GM12873 (cell line): ENCODE measurements at regions not wholly inside any gene's neighbourhood (a gene's known extent, or its start where the extent isn't known, plus 50 kb on each side); places are given as distances from the start of the nearest gene placed in this dataset.

ENCODE experiments used
- TF ChIP-seq, protein P1 (sequence below): IDR thresholded peaks from 2 replicates; pipeline ENCODE4 v1.5.1; 2012; ENCODE audit warnings: low read depth, mild to moderate bottlenecking, moderate library complexity, low read length, control low read depth; ENCODE audit not compliant: insufficient read depth; ENCODE audit errors: missing control alignments

DNA sequence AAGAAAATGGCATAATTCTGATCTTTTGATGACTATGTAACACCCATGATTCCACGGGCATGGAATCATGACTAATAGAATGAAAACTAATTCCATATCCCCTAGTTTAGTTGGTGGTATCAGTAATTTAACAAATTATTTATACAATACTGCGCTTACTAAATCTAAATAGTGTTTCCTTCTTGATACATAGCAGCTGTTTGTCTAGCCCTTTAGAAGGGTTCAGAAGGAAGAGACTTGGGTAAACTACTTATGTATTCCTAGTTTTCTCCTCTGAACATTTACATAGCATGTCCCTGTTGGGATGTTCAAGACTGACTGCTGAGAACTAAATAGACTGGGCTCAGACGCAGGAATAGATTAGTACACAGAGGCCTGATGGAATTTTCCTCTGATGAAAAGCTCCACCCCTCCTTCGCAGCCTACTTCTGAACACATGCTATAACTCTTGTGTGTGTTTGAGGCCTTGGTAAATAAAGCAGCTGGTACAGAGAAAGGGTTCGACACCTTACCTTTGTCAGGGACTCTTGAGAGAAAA is 330.6 kb upstream of the LMCD1 start:
- TF ChIP-seq, protein P1, sequence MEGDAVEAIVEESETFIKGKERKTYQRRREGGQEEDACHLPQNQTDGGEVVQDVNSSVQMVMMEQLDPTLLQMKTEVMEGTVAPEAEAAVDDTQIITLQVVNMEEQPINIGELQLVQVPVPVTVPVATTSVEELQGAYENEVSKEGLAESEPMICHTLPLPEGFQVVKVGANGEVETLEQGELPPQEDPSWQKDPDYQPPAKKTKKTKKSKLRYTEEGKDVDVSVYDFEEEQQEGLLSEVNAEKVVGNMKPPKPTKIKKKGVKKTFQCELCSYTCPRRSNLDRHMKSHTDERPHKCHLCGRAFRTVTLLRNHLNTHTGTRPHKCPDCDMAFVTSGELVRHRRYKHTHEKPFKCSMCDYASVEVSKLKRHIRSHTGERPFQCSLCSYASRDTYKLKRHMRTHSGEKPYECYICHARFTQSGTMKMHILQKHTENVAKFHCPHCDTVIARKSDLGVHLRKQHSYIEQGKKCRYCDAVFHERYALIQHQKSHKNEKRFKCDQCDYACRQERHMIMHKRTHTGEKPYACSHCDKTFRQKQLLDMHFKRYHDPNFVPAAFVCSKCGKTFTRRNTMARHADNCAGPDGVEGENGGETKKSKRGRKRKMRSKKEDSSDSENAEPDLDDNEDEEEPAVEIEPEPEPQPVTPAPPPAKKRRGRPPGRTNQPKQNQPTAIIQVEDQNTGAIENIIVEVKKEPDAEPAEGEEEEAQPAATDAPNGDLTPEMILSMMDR = no peak

DNA sequence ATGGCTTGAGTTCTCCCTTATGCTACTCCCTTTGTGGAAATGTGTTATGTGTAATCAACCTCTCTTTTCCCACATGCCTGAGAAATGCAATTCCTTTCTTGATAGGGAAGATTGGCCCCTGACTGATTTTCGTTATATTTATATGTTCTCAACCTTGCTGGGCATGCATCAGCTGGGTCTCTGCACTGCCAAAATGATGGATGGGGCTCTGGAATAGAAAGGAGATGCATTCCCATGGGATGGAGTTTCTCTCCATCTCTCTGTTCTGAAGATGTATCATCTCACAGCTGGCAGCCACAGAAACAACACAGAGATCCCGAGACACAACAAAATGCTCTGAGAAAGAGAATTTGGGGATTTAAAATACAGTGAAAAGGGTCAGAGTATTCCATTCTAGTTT is 327.7 kb upstream of the LMCD1 start:
- TF ChIP-seq, protein P1 = no peak

DNA sequence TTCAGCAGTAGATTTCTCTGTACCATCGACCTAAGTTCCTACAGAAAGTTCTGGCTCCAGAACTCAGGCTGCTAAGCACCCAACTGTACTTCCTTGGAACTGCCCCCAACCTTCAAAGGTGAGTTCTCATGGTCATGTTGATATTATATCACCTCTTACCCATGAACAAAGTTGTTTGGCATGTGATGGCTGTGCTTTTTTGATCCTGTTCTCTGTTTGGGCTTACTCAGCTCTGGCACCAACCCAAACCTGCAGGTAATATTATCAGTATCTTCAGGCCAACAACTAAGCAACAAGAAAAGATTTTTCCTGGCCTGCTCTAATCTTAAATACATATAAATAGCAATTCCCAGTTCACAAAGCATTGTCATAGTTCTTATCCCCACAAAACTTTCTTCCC is 318.7 kb upstream of the LMCD1 start:
- TF ChIP-seq, protein P1 = no peak

DNA sequence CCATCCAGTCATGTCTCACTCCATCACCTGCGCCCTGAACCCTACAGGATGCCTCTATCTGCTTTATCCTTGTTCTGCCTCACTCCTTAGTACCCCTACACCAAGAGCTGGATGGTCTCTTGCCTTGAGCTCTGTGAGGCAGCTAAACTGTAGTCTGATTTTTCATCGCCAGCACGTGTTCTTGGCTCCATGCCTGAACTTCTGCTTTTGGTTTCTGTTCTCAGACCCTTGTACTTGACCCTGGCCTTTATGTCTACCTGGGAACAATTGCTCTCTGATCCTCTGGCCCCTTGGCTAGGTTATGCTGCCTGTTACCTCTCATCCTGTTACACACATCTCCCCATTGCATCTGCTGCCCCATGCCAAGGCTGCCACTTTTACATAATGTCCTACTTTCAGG is 318.0 kb upstream of the LMCD1 start:
- TF ChIP-seq, protein P1 = no peak

DNA sequence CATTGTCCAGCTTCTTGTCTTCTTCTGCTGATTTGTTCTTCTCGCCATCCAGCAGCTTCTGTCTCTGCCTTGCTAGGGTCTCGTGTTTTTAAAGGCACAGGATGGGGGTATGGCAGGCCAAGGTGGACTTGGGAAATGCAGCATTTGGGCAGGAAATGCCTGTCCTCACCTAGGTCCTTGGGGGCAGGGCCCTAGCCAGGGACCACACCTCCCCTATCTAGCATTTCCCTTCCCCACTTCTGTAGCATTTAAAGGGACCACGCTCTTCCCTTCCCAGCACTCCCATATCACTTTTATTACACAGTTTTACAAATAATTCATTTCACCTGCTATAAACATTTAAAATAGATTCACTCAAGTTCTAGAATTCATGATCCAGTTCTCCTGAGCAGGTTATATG is 315.4 kb upstream of the LMCD1 start:
- TF ChIP-seq, protein P1 = no peak

DNA sequence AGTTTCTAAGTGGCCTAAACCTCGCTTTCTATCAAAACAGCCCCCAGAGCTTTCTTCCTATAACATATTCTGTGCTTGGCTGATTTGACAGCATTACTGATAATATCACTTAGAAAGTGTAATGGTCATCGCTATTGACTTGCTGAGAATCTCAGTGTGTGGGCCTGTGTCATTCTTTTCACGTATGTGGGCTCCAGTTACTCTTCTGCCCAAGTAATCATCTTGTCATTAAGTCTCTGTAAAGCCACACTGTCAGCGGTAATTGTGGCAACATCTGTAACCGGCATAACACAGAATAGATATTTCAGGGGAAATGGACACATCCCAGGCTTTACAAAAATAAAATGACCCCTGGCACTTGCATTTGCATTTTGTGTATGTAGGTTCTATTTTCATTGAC is 313.6 kb upstream of the LMCD1 start:
- TF ChIP-seq, protein P1 = no peak

DNA sequence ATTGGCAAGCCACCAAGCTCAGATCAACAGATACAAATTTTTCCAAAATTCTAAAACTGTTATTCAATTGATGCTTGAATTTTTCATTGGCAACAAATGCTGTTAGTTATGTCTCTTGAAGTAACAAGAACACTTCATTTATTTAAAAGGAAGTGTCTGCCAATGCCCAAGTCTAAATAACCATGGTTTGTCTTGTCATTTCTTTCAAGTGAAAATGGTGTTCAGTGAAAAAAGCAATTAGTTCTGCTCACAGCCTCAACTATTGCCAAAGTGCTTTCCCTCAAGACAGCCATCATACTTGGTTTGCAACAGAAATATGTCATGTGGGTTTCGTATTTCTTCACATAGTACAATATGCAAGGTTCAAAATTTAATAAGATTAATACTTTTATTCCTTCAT is 312.6 kb upstream of the LMCD1 start:
- TF ChIP-seq, protein P1 = no peak
